ENCODE measurements at regions not wholly inside any gene's neighbourhood (a gene's known extent, or its start where the extent isn't known, plus 50 kb on each side); places are given as distances from the start of the nearest gene placed in this dataset.

DNA sequence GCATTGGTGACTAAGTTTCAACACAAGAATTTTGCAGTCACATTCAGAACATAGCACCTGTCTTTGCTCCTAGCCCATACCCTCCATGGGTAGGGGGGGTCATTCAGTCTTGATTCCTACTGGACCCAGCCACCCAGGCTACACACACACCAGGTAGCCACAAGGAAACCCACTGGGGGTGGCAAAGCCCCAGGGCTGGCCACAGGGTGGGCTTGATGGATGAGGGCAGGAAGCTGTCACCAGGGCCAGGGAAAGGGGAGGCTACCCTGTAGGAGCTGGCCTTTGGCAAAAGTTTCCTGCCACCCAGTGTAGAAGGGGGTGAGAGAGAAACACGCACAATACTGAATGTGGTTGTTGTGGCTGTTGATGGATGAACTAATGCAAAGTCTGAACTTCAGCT is 74.5 kb upstream of the NKX1-1 start:
- Mint-ChIP-seq H3K27me3 (ENCODE audit: insufficient read depth, unreplicated experiment) (peaks cover 3% of the 10 kb centered on the region), H3K27ac (ENCODE audit: unreplicated experiment) (no peak overlapping the region), H3K4me1 (ENCODE audit: low read depth, unreplicated experiment) (no peaks in the 10 kb centered on the region), H3K9me3 (ENCODE audit: unreplicated experiment) (peaks cover 44% of the 10 kb centered on the region), H3K36me3 (ENCODE audit: insufficient read depth, unreplicated experiment) (no peaks in the 10 kb centered on the region), H3K4me3 (ENCODE audit: unreplicated experiment) (no peak overlapping the region)
- ChIA-PET CTCF (no interaction called here), POLR2A (no interaction called here)
- H3K4me3 ChIP-seq (ENCODE audit: low read depth, low read length) = no peak overlapping the region
- peaks cover 13% of the 10 kb centered on the region for H3K9me3 ChIP-seq
- intact Hi-C loops (cut with micrococcal nuclease; ENCODE audit: unreplicated experiment) = no loop called here
- no peak for DNase-seq
- no peaks in the 10 kb centered on the region for H3K4me1 ChIP-seq
- no peaks in the 10 kb centered on the region for H3K27me3 ChIP-seq (replicated peaks; ENCODE audit: control insufficient read depth, insufficient read depth, low read length)
- H3K36me3 ChIP-seq (ENCODE audit: control insufficient read depth, insufficient read depth, low read length) = no peaks in the 10 kb centered on the region
- no TSS peak for BruUV-seq (replicated peaks)
- TF ChIP-seq CTCF (IDR thresholded peaks at IDR 0.05; ENCODE audit: insufficient read depth in 1 of 2, low read depth in 1 of 2, low read length in 1 of 2, severe bottlenecking in 1 of 2, unreplicated experiment in 1 of 2) = no peak

GRCh38 chr4:1479454-1479853 is 73.2 kb upstream of the NKX1-1 start:
- Mint-ChIP-seq H3K9me3 (ENCODE audit: unreplicated experiment) (peaks cover 39% of the 10 kb centered on the region), H3K4me3 (ENCODE audit: unreplicated experiment) (no peak overlapping the region), H3K27me3 (ENCODE audit: insufficient read depth, unreplicated experiment) (peaks cover 7% of the 10 kb centered on the region), H3K36me3 (ENCODE audit: insufficient read depth, unreplicated experiment) (no peaks in the 10 kb centered on the region), H3K4me1 (ENCODE audit: low read depth, unreplicated experiment) (no peaks in the 10 kb centered on the region), H3K27ac (ENCODE audit: unreplicated experiment) (no peak overlapping the region)
- no peak for TF ChIP-seq CTCF (IDR thresholded peaks at IDR 0.05; ENCODE audit: insufficient read depth in 1 of 2, low read depth in 1 of 2, low read length in 1 of 2, severe bottlenecking in 1 of 2, unreplicated experiment in 1 of 2)
- H3K27me3 ChIP-seq (replicated peaks; ENCODE audit: control insufficient read depth, insufficient read depth, low read length) = no peaks in the 10 kb centered on the region
- H3K4me3 ChIP-seq (ENCODE audit: low read depth, low read length) = no peak overlapping the region
- intact Hi-C loops (cut with micrococcal nuclease; ENCODE audit: unreplicated experiment) = no loop called here
- no peaks in the 10 kb centered on the region for H3K4me1 ChIP-seq
- ChIA-PET CTCF (no interaction called here), POLR2A (no interaction called here)
- BruUV-seq (replicated peaks) = no TSS peak
- H3K36me3 ChIP-seq (ENCODE audit: control insufficient read depth, insufficient read depth, low read length) = no peaks in the 10 kb centered on the region
- DNase-seq = peak in 1 of 2 experiments; percentile 17
- 0 out of 2 replicates have a peak, but pooled peaks cover 5% of the 10 kb centered on the region for H3K9me3 ChIP-seq

DNA sequence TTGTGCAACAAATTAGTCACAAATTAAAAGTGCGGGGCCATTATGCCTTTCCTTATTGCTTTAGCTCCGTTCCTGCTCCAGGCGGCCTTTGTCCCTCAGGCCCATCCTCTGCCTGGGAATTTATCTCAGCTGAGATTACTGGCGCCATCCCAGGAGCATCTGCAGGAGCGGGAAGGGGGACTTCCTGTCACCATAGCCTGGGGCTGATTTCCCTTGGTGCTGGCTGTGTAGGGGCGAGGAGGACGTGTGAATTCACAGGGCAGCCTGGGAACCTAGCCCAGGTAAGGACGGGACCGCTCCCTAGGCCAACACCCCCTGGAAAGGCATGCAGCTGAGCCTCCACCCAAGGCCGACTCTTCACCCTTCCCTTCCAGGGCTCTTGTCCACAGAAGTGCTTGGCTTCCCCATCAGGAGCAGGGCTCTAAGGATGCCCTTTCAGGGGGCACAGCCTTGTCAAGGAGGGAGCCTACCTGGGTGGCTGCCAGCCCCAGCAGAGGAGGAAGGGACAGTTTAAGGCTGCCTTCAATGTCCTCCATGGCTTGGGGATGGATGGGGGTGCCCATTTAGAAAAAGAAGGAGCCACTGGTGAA is 72.6 kb upstream of the NKX1-1 start:
- Histone ChIP-seq H3K9me3 (0 out of 2 replicates have a peak, but pooled peaks cover 5% of the 10 kb centered on the region), H3K4me3 (ENCODE audit: low read depth, low read length) (no peak overlapping the region), H3K36me3 (ENCODE audit: control insufficient read depth, insufficient read depth, low read length) (no peaks in the 10 kb centered on the region), H3K4me1 (no peaks in the 10 kb centered on the region), H3K27me3 (replicated peaks; ENCODE audit: control insufficient read depth, insufficient read depth, low read length) (no peaks in the 10 kb centered on the region)
- intact Hi-C loops (cut with micrococcal nuclease; ENCODE audit: unreplicated experiment) = no loop called here
- Mint-ChIP-seq H3K36me3 (ENCODE audit: insufficient read depth, unreplicated experiment) (no peaks in the 10 kb centered on the region), H3K4me1 (ENCODE audit: low read depth, unreplicated experiment) (no peaks in the 10 kb centered on the region), H3K4me3 (ENCODE audit: unreplicated experiment) (no peak overlapping the region), H3K27me3 (ENCODE audit: insufficient read depth, unreplicated experiment) (peaks cover 7% of the 10 kb centered on the region), H3K27ac (ENCODE audit: unreplicated experiment) (no peak overlapping the region), H3K9me3 (ENCODE audit: unreplicated experiment) (peaks cover 33% of the 10 kb centered on the region)
- no TSS peak for BruUV-seq (replicated peaks)
- ChIA-PET CTCF (no interaction called here), POLR2A (no interaction called here)
- peak in 1 of 2 experiments; percentile 21 for DNase-seq
- no peak for TF ChIP-seq CTCF (IDR thresholded peaks at IDR 0.05; ENCODE audit: insufficient read depth in 1 of 2, low read depth in 1 of 2, low read length in 1 of 2, severe bottlenecking in 1 of 2, unreplicated experiment in 1 of 2)

Data from Caco-2 (cell line).